ENCODE measurements at regions not wholly inside any gene's neighbourhood (a gene's known extent, or its start where the extent isn't known, plus 50 kb on each side); places are given as distances from the start of the nearest gene placed in this dataset.

GRCh38 chr1:96076589-96076988, 645.0 kb upstream of the PTBP2 start:
- no peak for TF ChIP-seq TAF1 (IDR thresholded peaks at IDR 0.05; ENCODE audit: low read depth, low read length)
- TF ChIP-seq, protein P1, sequence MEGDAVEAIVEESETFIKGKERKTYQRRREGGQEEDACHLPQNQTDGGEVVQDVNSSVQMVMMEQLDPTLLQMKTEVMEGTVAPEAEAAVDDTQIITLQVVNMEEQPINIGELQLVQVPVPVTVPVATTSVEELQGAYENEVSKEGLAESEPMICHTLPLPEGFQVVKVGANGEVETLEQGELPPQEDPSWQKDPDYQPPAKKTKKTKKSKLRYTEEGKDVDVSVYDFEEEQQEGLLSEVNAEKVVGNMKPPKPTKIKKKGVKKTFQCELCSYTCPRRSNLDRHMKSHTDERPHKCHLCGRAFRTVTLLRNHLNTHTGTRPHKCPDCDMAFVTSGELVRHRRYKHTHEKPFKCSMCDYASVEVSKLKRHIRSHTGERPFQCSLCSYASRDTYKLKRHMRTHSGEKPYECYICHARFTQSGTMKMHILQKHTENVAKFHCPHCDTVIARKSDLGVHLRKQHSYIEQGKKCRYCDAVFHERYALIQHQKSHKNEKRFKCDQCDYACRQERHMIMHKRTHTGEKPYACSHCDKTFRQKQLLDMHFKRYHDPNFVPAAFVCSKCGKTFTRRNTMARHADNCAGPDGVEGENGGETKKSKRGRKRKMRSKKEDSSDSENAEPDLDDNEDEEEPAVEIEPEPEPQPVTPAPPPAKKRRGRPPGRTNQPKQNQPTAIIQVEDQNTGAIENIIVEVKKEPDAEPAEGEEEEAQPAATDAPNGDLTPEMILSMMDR (IDR thresholded peaks at IDR 0.05; ENCODE audit: control extremely low read depth in 1 of 3, insufficient read depth in 1 of 3, low read depth in 1 of 3, low read length in 3 of 3) = no peak
- TF ChIP-seq, protein P2, sequence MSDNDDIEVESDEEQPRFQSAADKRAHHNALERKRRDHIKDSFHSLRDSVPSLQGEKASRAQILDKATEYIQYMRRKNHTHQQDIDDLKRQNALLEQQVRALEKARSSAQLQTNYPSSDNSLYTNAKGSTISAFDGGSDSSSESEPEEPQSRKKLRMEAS (IDR thresholded peaks at IDR 0.05) = no peak

Measured in H1 (cell line).